ENCODE measurements at regions not wholly inside any gene's neighbourhood (a gene's known extent, or its start where the extent isn't known, plus 50 kb on each side); places are given as distances from the start of the nearest gene placed in this dataset.
"Not testable (repeated sequence)": the region's sequence is repeated elsewhere in the genome, so short reads cannot be mapped to it uniquely, and the experiment has no call there.

DNA sequence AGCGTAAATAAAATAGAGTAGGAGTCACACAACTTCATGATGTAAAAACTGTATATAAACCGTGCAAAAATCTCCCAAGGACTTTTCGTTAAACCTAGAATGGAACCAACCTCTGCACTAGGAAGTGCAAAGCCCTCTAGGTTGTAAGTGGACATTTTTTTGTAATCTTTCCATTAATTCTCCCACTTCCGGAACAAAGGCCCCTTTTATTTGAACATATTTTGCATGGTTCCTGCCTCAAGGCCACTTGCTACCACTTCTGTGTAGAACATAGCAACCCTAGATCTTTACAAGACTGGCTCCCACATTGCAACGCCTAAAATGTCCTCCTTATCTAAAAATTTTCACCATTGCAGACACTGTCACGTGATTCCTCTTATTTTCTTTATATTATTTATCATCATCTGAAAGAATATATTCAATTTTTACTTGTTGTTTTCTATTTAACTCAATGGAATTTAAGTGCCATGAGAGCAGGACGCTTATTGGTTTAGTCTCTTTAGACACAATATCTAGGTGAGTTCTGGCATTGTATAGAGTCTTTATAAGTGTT is 249.6 kb upstream of the TMEFF2 start:
- DNase-seq = no peak

GRCh38 chr2:192443831-192444230 is 249.1 kb upstream of the TMEFF2 start:
- DNase-seq = no peak

GRCh38 chr2:192438239-192438638 is 243.5 kb upstream of the TMEFF2 start:
- no peak for DNase-seq

GRCh38 chr2:192437653-192438052 is 242.9 kb upstream of the TMEFF2 start:
- DNase-seq = no peak

DNA sequence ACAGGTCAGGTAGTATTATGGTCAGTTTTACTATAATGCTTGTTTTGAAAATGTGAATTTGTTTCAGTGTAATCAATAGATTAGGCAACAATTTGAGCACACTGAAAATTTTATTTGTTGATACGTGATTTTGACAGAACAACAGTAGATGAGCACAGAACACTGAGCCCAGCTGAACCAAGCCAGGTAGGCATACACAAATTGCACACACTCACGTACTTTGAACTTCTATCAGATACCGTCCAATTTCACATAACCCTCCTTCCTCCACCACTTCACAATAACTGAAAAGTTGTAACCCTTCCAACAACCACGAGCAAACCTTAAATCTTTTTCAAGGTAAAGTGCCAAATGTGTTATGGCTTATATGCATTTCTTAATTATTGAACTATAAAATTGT is 229.5 kb upstream of the TMEFF2 start:
- DNase-seq = no peak

GRCh38 chr2:192419786-192420185 is 225.1 kb upstream of the TMEFF2 start:
- no peak for DNase-seq

DNA sequence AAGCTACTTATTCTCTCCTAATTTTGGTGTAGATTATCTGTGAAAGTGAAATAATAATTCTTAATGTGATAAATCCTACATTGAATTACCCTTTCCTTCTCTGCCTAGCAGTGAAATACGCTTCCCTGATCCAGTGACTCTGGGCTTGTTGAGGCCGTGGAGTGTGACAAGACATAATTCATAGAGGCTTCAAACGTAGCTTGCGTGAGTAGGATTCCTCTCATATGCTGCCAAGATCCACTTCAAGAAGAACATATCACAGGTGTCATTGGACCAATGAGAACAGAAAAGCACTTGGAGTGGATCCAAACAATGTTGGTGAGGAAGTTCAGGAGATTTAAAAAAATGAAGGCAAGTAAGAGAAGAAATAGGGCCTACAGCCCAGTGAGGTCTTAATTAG is 221.3 kb upstream of the TMEFF2 start:
- no peak for DNase-seq

GRCh38 chr2:192414794-192415193 is 220.1 kb upstream of the TMEFF2 start:
- DNase-seq = no peak

DNA sequence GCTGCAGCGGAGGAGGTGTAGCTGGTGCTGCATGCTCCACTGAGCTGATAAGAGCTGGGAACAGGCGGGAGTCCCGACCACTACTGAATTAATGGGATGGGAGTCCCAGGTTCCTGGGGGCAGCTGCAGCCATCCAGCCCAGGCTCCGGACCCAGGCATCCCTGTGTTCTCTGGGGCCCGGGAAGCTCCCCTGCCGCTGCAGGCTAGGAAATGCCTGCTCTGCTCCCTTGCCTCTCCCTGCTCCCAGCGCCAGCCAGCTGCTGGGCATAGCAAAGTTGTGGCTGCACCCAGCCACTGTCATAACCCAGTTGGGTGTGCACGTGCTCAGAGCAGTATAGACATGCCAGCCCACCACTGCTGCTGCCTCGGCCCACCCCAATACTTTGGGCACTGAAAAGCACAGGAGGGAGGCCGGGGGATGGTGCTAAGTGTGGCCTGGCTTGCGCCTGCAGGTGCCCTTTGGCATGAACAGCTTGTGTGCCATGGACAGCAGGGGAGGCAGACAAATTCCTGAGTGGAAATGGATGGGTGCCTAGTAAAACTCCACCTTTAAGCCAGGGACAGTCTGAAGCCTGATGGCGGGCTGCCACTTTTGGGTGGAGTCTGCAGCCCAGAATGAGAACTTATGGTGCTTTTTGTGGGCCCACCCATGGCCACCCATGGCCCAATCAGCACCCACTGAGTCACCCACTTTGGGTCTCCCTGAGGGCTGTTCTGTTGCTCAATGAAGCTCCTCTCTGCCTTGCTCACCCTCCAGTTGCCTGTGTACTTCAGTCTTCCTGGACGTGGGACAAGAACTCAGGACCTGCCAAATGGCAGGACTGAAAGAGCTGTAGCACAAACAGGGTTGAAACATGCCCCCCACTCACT is 219.3 kb upstream of the TMEFF2 start:
- no peak for DNase-seq

GRCh38 chr2:192412866-192413265 is 218.1 kb upstream of the TMEFF2 start:
- DNase-seq = not testable (repeated sequence)

- no peak for DNase-seq
Measured at GRCh38 chr2:192412394-192412793, 217.7 kb upstream of the TMEFF2 start.

- no peak for DNase-seq
Measured at GRCh38 chr2:192411755-192412154, 217.0 kb upstream of the TMEFF2 start.

- no peak for DNase-seq
Measured at GRCh38 chr2:192410319-192410718, 215.6 kb upstream of the TMEFF2 start.

- DNase-seq = no peak
Measured at GRCh38 chr2:192407692-192408091, 213.0 kb upstream of the TMEFF2 start.

DNA sequence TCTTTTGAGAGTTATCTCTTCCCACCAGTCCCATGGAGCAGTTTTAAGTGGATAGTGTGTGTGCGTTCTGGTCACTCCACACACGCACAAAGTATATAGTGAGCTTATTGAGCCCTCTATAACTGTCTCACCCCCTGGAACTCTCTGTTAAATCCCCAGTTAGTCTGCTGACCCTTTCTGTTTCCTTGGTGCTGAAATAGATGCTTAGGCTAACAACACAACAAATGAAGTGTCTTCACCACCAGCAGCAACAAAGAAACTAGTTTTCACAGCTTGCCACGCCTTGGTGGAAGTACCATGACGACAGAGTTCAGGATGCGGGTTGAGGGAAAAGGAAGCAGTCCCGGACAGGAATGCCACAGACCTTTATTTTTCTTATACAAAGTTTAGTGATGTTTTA is 203.5 kb upstream of the TMEFF2 start:
- no peak for DNase-seq

- no peak for DNase-seq
Measured at GRCh38 chr2:192394605-192395004, 199.9 kb upstream of the TMEFF2 start.

DNA sequence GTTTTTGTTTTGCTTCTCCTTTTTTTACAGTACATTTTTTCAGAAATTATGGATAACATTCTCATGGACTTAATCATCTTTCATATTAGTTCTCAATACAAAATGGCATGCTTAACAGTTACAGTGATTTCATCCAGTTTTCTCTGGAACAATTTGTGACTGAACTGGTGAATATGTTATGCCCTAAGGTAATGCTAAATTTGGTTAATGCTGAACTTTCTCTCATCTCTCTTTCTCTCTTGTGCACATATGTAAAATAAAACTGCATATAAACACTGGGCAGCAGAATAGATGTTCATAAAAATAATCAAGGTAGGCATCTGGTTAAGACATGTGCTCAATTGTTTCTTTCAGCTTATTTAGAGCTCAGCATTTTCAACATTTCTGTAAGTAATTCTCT is 196.3 kb upstream of the TMEFF2 start:
- DNase-seq = no peak

- DNase-seq = no peak
Measured at GRCh38 chr2:192390401-192390800, 195.7 kb upstream of the TMEFF2 start.

DNA sequence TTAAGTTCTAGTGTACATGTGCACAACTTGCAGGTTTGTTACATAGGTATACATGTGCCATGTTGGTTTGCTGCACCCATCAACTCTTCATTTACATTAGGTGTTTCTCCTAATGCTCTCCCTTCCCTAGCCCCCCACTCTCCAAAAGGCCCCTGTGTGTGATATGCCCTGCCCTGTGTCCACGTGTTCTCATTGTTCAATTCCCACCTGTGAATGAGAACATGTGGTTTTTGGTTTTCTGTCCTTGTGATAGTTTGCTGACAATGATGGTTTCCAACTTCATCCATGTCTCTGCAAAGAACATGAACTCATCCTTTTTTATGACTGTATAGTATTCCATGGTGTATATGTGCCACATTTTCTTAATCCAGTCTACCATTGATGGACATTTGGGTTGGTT is 189.5 kb upstream of the TMEFF2 start:
- not testable (repeated sequence) for DNase-seq

- DNase-seq = no peak
Measured at GRCh38 chr2:192381082-192381481, 186.3 kb upstream of the TMEFF2 start.

DNA sequence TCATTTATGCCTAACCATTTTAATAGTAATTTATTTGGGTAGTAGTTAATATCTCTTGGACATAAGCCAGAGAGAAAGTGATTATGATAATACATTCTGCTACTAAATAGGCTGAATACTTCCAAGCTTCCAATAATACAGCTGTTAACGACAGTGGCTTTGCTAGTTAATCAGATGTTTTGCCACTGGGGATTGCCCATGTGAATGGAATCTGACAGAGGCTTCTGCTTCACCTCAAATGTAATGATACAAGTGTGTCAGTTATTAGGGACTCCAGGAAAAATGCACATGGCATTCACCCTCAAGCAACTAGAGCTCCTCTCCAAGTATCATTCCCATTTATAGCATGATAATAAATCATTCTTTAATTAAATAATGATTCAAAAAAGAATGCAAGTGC is 185.0 kb upstream of the TMEFF2 start:
- DNase-seq = no peak

DNA sequence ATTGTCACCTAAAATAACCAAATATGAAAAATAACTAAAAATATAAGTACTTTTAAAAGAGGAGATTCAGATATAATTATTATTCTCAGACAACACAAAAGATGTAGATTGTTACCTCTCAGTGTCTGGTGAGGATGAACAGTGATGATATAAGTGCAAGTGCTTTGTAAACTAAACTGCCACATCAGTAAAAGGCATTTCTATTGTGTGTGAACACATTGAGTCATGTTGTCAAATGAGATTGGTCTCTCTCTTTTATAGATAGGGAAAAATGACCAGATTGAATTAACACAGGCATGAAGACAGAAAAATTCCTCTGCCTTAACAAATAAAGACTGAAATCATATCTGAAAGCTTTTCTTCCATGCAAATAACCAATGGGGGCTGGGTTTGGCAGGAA is 182.4 kb upstream of the TMEFF2 start:
- no peak for DNase-seq

- DNase-seq = no peak
Measured at GRCh38 chr2:192373754-192374153, 179.0 kb upstream of the TMEFF2 start.

DNA sequence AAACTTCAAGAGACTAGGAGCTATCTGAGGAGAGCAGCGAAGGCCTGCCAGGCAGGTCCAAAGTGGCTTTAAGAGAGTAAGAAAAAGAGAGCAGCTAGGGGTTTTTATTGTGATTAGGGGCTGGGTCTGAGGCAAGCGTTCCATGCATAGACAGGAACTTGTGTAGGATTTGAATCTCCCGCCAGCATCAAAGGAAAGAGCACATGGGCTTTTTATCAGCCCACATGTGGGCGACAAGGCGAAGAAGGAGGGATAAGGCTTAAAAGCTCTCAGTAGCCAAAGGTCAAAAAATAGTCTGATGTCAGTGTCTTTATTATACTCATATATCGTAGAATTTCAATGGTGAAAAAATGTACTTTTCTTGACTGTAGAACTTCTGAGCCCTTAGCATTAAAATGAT is 178.5 kb upstream of the TMEFF2 start:
- DNase-seq = no peak

GRCh38 chr2:192369969-192370368 is 175.2 kb upstream of the TMEFF2 start:
- DNase-seq = no peak

Measured in stimulated activated CD8-positive, alpha-beta memory T cell treated with anti-CD3 and anti-CD28 coated beads, Interleukin-4, amount 100 ng/mL, for 48 hours (primary cell).